Esophagus muscularis mucosa (tissue), 3 donors: ENCODE measurements at regions not wholly inside any gene's neighbourhood (a gene's known extent, or its start where the extent isn't known, plus 50 kb on each side); places are given as distances from the start of the nearest gene placed in this dataset.

Experiments used
- CTCF ChIP-seq, 3 experiments: fragments of 200-600 bp in 2 of 3; fragments of 450-650 bp in 1 of 3; sonication (generic) in 2 of 3; IDR thresholded peaks; one replicate each; pipeline ENCODE4 v1.5.1; 2017 to 2019; ENCODE audit warnings: antibody characterized with exemption in 3 of 3, mild to moderate bottlenecking in 2 of 3, moderate library complexity in 1 of 3
- POLR2A ChIP-seq: fragments of 450-650 bp; IDR thresholded peaks from one replicate; pipeline ENCODE4 v1.6.1; 2017; ENCODE audit warnings: antibody characterized with exemption, moderate library complexity, mild to moderate bottlenecking, low read depth
- POLR2AphosphoS5 ChIP-seq, 2 donors: sonication (generic); formaldehyde crosslinking; IDR thresholded peaks; one replicate each; pipeline ENCODE4 v1.6.1; 2017; ENCODE audit warnings: antibody characterized with exemption in 2 of 2

GRCh38 chr10:78772986-78773530 is 295.7 kb upstream of the ZMIZ1 start:
- no peak for TF ChIP-seq CTCF (IDR thresholded peaks at IDR 0.05)
- TF ChIP-seq POLR2A = no peak
- no peak for TF ChIP-seq POLR2AphosphoS5 (IDR thresholded peaks at IDR 0.05)
